ENCODE measurements at regions not wholly inside any gene's neighbourhood (a gene's known extent, or its start where the extent isn't known, plus 50 kb on each side); places are given as distances from the start of the nearest gene placed in this dataset.

DNA sequence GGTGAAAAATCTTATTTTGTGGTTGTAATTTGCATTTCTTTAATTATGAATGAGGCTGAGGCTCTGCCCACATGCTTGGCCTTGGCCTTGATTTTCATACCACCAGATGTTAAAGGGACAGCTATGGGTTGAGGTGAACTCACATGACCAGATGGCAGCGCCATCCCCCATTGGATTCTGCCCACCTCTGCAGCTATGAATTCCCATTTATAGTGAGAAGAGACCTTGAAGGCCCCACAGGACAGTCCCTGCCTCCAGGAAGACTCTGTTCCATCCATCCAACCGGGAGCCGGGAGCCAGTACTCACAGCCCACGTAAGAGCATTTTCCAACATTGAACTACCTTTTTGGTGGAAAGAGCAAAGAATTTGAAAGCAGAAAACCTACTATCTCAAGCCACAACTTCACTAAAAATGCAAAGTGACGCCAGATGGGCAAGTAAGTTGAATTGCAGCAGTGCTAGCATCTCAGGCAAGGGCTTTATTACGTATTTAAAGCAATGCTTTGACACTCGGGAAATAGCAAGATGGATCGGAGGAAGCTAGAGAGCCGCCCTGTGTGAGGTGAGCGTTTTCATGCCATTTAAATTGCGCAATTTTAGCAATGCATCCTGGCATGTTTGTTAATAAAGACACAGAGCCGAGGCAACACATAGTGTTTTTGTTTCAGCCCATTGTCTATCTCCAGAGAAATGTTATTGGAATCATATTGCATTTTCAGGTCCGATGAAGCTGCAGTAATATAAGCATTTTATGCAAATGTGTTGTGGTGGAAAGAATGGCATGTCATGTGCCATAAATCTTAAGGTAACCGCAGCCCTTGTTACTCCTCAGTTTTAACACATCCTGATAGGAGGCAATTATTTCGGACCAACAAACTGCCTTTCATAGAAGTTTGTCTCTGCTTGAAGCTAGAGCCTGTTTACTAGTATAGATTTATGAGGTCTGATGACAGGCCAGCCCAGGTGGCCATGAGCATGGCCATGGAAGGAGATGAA, 273.4 kb upstream of the TNRC6C start:
- no peak for DNase-seq
- intact Hi-C loops (cut with micrococcal nuclease): no loop called here
- Histone ChIP-seq H3K9me3 (replicated peaks) (no peaks in the 10 kb centered on the region), H3K27me3 (ENCODE audit: low read depth) (peaks cover 5% of the 10 kb centered on the region), H3K27ac (replicated peaks) (no peak overlapping the region), H3K36me3 (no peaks in the 10 kb centered on the region), H3K4me1 (peaks cover 24% of the 10 kb centered on the region), H3K4me3 (no peak overlapping the region)
- TF ChIP-seq, protein P1, sequence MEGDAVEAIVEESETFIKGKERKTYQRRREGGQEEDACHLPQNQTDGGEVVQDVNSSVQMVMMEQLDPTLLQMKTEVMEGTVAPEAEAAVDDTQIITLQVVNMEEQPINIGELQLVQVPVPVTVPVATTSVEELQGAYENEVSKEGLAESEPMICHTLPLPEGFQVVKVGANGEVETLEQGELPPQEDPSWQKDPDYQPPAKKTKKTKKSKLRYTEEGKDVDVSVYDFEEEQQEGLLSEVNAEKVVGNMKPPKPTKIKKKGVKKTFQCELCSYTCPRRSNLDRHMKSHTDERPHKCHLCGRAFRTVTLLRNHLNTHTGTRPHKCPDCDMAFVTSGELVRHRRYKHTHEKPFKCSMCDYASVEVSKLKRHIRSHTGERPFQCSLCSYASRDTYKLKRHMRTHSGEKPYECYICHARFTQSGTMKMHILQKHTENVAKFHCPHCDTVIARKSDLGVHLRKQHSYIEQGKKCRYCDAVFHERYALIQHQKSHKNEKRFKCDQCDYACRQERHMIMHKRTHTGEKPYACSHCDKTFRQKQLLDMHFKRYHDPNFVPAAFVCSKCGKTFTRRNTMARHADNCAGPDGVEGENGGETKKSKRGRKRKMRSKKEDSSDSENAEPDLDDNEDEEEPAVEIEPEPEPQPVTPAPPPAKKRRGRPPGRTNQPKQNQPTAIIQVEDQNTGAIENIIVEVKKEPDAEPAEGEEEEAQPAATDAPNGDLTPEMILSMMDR (IDR thresholded peaks at IDR 0.05; ENCODE audit: borderline replicate concordance): no peak

DNA sequence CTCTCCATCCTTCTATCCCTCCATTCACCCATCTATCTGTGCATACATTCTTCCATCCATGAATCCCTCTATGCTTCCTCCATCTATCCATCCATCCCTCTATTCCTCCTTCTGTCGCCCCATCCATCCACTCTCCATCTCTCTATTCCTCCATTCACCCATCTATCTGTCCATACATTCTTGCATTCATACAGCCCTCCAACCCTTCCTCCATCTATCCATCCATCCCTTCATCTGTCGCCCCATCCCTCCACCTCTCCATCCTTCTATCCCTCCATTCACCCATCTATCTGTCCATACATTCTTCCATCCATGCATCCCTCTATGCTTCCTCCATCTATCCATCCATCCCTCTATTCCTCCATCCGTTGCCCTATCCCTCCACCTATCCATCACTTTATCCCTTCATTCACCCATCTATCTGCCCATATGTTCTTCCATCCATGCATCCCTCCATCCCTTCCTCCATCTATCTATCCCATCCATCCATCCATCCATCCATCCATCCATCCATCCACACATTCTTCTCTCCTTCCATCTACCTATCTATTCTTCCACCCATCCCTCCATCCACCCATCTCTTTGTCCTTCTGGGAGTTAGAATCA, 272.5 kb upstream of the TNRC6C start:
- intact Hi-C loops (cut with micrococcal nuclease): no loop called here
- no peak for DNase-seq
- Histone ChIP-seq H3K4me1 (peaks cover 28% of the 10 kb centered on the region), H3K27me3 (ENCODE audit: low read depth) (peaks cover 5% of the 10 kb centered on the region), H3K9me3 (replicated peaks) (no peaks in the 10 kb centered on the region), H3K27ac (replicated peaks) (no peak overlapping the region), H3K36me3 (no peaks in the 10 kb centered on the region), H3K4me3 (no peak overlapping the region)
- TF ChIP-seq, protein P1 (IDR thresholded peaks at IDR 0.05; ENCODE audit: borderline replicate concordance): no peak

DNA sequence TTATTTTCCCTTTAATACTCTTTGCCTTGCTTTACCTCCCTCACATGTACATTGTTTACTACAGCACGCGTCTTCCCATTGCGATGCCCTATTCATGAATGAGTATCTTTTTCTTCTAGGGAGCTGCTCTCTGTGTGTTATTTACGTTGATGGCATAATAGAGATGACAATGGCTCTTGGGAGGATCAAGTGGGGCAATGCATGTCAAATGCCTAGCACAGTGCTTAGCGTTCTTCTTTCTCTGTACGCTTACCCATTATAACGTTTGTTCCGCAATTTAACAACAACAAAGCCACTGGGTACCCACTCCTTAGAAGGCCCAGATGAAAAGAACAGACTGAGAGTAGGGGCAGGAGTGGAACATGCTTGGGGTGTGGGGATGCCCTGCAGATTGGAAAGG, 271.6 kb upstream of the TNRC6C start:
- TF ChIP-seq, protein P1 (IDR thresholded peaks at IDR 0.05; ENCODE audit: borderline replicate concordance): no peak
- DNase-seq: no peak
- Histone ChIP-seq H3K9me3 (replicated peaks) (no peaks in the 10 kb centered on the region), H3K27ac (replicated peaks) (no peak overlapping the region), H3K27me3 (ENCODE audit: low read depth) (peaks cover 5% of the 10 kb centered on the region), H3K4me1 (peaks cover 21% of the 10 kb centered on the region), H3K36me3 (no peaks in the 10 kb centered on the region), H3K4me3 (no peak overlapping the region)
- intact Hi-C loops (cut with micrococcal nuclease): no loop called here

DNA sequence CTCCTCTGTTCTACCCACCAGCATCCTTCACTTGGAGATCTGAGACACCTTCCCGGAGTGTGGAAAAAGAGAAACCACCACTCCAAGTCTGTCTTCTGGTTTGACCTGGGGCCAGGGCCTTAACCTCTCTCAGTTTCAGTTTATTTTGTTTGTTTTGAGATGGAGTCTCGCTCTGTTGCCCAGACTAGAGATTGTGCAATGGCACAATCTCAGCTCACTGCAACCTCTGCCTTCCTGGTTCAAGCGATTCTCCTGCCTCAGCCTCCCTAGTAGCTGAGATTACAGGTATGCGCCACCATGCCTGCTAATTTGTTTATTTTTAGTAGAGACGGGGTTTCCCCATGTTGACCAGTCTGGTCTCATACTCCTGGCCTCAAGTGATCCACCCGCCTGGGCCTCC, 271.1 kb upstream of the TNRC6C start:
- H3K27ac ChIP-seq (replicated peaks): no peak overlapping the region
- no peak overlapping the region for H3K4me3 ChIP-seq
- TF ChIP-seq, protein P1 (IDR thresholded peaks at IDR 0.05; ENCODE audit: borderline replicate concordance): no peak
- DNase-seq: no peak
- peaks cover 16% of the 10 kb centered on the region for H3K4me1 ChIP-seq
- peaks cover 5% of the 10 kb centered on the region for H3K27me3 ChIP-seq (ENCODE audit: low read depth)
- H3K9me3 ChIP-seq (replicated peaks): no peaks in the 10 kb centered on the region
- no peaks in the 10 kb centered on the region for H3K36me3 ChIP-seq
- intact Hi-C loops (cut with micrococcal nuclease): no loop called here

DNA sequence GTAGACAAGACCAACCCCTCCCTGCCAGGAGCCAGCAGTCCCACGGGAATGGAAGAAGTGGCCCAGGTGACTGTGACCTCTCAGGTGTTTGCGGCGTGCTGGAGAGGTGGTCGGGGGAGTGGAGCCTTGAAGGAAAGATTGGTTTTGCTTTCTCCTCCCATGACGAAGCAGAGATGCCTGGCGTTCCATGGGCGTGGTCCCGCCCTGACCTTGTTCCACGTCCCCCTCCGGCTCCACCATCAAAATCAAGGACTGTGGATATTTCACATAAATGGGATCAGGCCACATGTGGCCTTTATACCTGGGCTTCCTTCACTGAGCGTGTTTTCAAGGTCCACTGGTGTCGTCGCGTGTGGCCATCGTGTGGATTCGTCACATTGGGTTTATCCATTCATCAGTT, 270.6 kb upstream of the TNRC6C start:
- Histone ChIP-seq H3K9me3 (replicated peaks) (no peaks in the 10 kb centered on the region), H3K36me3 (no peaks in the 10 kb centered on the region), H3K27ac (replicated peaks) (no peak overlapping the region), H3K4me3 (no peak overlapping the region), H3K27me3 (ENCODE audit: low read depth) (peaks cover 6% of the 10 kb centered on the region), H3K4me1 (peaks cover 14% of the 10 kb centered on the region)
- DNase-seq: no peak
- intact Hi-C loops (cut with micrococcal nuclease): no loop called here
- TF ChIP-seq, protein P1 (IDR thresholded peaks at IDR 0.05; ENCODE audit: borderline replicate concordance): no peak

Data from left ventricle myocardium inferior (tissue), 1 donor.